Uterus (tissue), 2 donors: ENCODE measurements at regions not wholly inside any gene's neighbourhood (a gene's known extent, or its start where the extent isn't known, plus 50 kb on each side); places are given as distances from the start of the nearest gene placed in this dataset.

Source experiments
- CTCF ChIP-seq, 4 experiments: fragments of 200-600 bp in 2 of 4; fragments of 450-650 bp in 2 of 4; sonication (generic) in 2 of 4; IDR thresholded peaks; one replicate each; pipeline ENCODE4 v1.5.1; 2016 to 2019; ENCODE audit warnings: antibody characterized with exemption in 4 of 4, mild to moderate bottlenecking in 2 of 4, moderate library complexity in 1 of 4
- POLR2A ChIP-seq, 2 donors: fragments of 450-650 bp; IDR thresholded peaks; one replicate each; pipeline ENCODE4 v1.6.1; 2016; ENCODE audit warnings: antibody characterized with exemption in 2 of 2, mild to moderate bottlenecking in 1 of 2, moderate library complexity in 1 of 2

DNA sequence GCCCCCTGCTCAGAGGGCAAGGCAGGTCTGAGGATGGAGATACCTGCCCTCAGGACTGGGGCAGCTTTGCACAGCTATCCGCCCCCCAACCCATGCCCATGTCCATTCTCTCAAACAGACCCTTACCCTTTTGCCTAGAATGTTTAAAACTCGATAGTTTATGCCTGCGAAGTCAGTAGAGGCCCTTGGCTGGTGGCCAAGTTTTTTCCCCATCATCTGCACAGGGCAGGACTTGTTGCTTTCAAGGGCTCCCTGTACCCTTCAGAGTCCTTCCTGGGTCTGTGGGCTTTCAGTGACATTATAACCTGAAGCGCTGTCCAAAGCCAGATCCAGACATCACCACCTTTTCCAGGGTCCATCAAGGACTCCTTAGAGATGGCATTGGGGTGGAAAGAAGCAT, 148.7 kb upstream of the ZNF644 start:
- TF ChIP-seq POLR2A (IDR thresholded peaks at IDR 0.05) = no peak
- no peak for TF ChIP-seq CTCF (IDR thresholded peaks at IDR 0.05)
